SK-N-SH treated with all-trans-retinoic acid at 6 μM for 48 hours (cell line): ENCODE measurements at regions not wholly inside any gene's neighbourhood (a gene's known extent, or its start where the extent isn't known, plus 50 kb on each side); places are given as distances from the start of the nearest gene placed in this dataset.

ENCODE experiments used
- ATAC-seq: fragments of 200-7000 bp; cut with Tn5 transposase; 3 replicates; pipeline ENCODE4 v1.9.1; 2020; ENCODE audit warnings: mild to moderate bottlenecking, moderate library complexity
- ARNTL ChIP-seq: fragments of 450-650 bp; formaldehyde crosslinking; IDR thresholded peaks from 2 replicates; pipeline ENCODE4 v1.5.0; 2020; ENCODE audit warnings: low read depth, mild to moderate bottlenecking, moderate library complexity, borderline replicate concordance
- BACH2 ChIP-seq: fragments of 250-450 bp; sonication (Bioruptor Pico); IDR thresholded peaks from 2 replicates; pipeline ENCODE4 v1.9.0; 2021; ENCODE audit warnings: mild to moderate bottlenecking, borderline replicate concordance
- CSDC2 ChIP-seq: fragments of 250-450 bp; sonication (Bioruptor Pico); IDR thresholded peaks from 2 replicates; pipeline ENCODE4 v1.5.0; 2020; ENCODE audit warnings: mild to moderate bottlenecking, moderate library complexity
- ESRRG ChIP-seq: fragments of 250-450 bp; sonication (Bioruptor Pico); IDR thresholded peaks from 2 replicates; pipeline ENCODE4 v1.6.1; 2021; ENCODE audit warnings: mild to moderate bottlenecking
- GLIS3 ChIP-seq: fragments of 250-450 bp; sonication (Bioruptor Pico); IDR thresholded peaks from 2 replicates; pipeline ENCODE4 v1.5.0; 2020; ENCODE audit warnings: mild to moderate bottlenecking, moderate library complexity
- ISL1 ChIP-seq: fragments of 250-450 bp; sonication (Bioruptor Pico); IDR thresholded peaks from 2 replicates; pipeline ENCODE4 v2.1.2; 2022; ENCODE audit warnings: mild to moderate bottlenecking, moderate library complexity
- OSR1 ChIP-seq: fragments of 250-450 bp; sonication (Bioruptor Pico); IDR thresholded peaks from 2 replicates; pipeline ENCODE4 v1.8.0; 2022; ENCODE audit warnings: moderate library complexity, mild to moderate bottlenecking, inconsistent platforms
- PPARA ChIP-seq: fragments of 250-450 bp; sonication (Bioruptor Pico); IDR thresholded peaks from 2 replicates; pipeline ENCODE4 v1.5.0; 2020; ENCODE audit warnings: mild to moderate bottlenecking, borderline replicate concordance
- RARB ChIP-seq: fragments of 250-450 bp; sonication (Bioruptor Pico); IDR thresholded peaks from 2 replicates; pipeline ENCODE4 v1.8.0; 2021; ENCODE audit warnings: mild to moderate bottlenecking, moderate library complexity
- SNAI2 ChIP-seq: fragments of 250-450 bp; sonication (Bioruptor Pico); IDR thresholded peaks from 2 replicates; pipeline ENCODE4 v1.5.0; 2020; ENCODE audit warnings: mild to moderate bottlenecking, moderate library complexity
- TCF4 ChIP-seq: fragments of 250-450 bp; sonication (Bioruptor Pico); IDR thresholded peaks from 2 replicates; pipeline ENCODE4 v1.8.0; 2021; ENCODE audit warnings: mild to moderate bottlenecking, moderate library complexity, borderline replicate concordance
- TOX ChIP-seq: fragments of 250-450 bp; sonication (Bioruptor Pico); IDR thresholded peaks from 2 replicates; pipeline ENCODE4 v1.8.0; 2021; ENCODE audit warnings: mild to moderate bottlenecking, moderate library complexity, borderline replicate concordance
- ZC3H10 ChIP-seq: fragments of 250-450 bp; sonication (Bioruptor Pico); IDR thresholded peaks from 2 replicates; pipeline ENCODE4 v1.5.1; 2021; ENCODE audit warnings: mild to moderate bottlenecking, moderate library complexity
- ZFP3 ChIP-seq: fragments of 250-450 bp; sonication (Bioruptor Pico); IDR thresholded peaks from 2 replicates; pipeline ENCODE4 v1.5.0; 2020; ENCODE audit warnings: mild to moderate bottlenecking, moderate library complexity
- ZFP30 ChIP-seq: fragments of 450-650 bp; formaldehyde crosslinking; IDR thresholded peaks from 2 replicates; pipeline ENCODE4 v1.5.0; 2022; ENCODE audit warnings: mild to moderate bottlenecking, moderate library complexity
- ZNF565 ChIP-seq: fragments of 450-650 bp; formaldehyde crosslinking; conservative IDR thresholded peaks from 2 replicates; pipeline ENCODE4 v1.5.0; 2020; ENCODE audit warnings: low read depth, mild to moderate bottlenecking, moderate library complexity
- ZNF70 ChIP-seq: fragments of 450-650 bp; formaldehyde crosslinking; IDR thresholded peaks from 2 replicates; pipeline ENCODE4 v1.5.0; 2020; ENCODE audit warnings: mild to moderate bottlenecking, moderate library complexity
- ZNF8 ChIP-seq: fragments of 450-650 bp; formaldehyde crosslinking; IDR thresholded peaks from 2 replicates; pipeline ENCODE4 v1.5.0; 2020; ENCODE audit warnings: mild to moderate bottlenecking, moderate library complexity
- TF ChIP-seq, protein P1 (sequence below): fragments of 250-450 bp; sonication (Bioruptor Pico); IDR thresholded peaks from 2 replicates; pipeline ENCODE4 v1.5.1; 2021; ENCODE audit warnings: mild to moderate bottlenecking, moderate library complexity
- TF ChIP-seq, protein P2 (sequence below): fragments of 250-450 bp; sonication (Bioruptor Pico); IDR thresholded peaks from 2 replicates; pipeline ENCODE4 v1.5.1; 2020; ENCODE audit warnings: low read depth, mild to moderate bottlenecking, moderate library complexity
- TF ChIP-seq, protein P3 (sequence below): fragments of 250-450 bp; sonication (Bioruptor Pico); IDR thresholded peaks from 2 replicates; pipeline ENCODE4 v1.8.0; 2021; ENCODE audit warnings: low read depth, mild to moderate bottlenecking, moderate library complexity, borderline replicate concordance
- TF ChIP-seq, protein P4 (sequence below): fragments of 250-450 bp; sonication (Bioruptor Pico); IDR thresholded peaks from 2 replicates; pipeline ENCODE4 v1.5.0; 2020; ENCODE audit warnings: mild to moderate bottlenecking, moderate library complexity

DNA sequence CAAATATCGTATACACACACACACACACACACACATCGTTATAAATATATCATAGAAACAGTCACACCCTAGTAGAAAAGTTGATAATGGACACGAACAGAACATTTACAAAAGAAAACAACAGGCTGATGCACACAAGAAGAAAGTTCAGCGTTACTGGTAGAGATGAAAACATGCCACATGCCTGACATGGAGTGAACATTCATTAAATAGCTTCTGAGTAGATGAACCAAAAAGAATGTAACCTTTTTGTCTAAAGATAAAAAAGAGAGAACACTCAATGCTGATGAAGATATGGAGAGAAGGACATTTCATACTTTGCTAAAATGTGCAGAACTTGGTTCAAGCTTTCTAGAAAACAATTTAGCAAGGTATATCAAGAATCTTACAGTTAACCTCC, 173.4 kb upstream of the KLF14 start:
- TF ChIP-seq ZNF70 (CRISPR knock-in tag) (no peak), ZFP3 (CRISPR knock-in tag) (no peak), SNAI2 (CRISPR knock-in tag) (no peak), TCF4 (CRISPR knock-in tag) (no peak), RARB (CRISPR knock-in tag) (no peak; the same call in 1 of the 2 replicates), OSR1 (CRISPR knock-in tag) (no peak), TOX (CRISPR knock-in tag) (no peak), ISL1 (no peak), ESRRG (CRISPR knock-in tag) (no peak), ZNF565 (CRISPR knock-in tag) (no peak), ZNF8 (CRISPR knock-in tag) (no peak), BACH2 (no peak), CSDC2 (CRISPR knock-in tag) (no peak), PPARA (CRISPR knock-in tag) (no peak)
- TF ChIP-seq, protein P1, sequence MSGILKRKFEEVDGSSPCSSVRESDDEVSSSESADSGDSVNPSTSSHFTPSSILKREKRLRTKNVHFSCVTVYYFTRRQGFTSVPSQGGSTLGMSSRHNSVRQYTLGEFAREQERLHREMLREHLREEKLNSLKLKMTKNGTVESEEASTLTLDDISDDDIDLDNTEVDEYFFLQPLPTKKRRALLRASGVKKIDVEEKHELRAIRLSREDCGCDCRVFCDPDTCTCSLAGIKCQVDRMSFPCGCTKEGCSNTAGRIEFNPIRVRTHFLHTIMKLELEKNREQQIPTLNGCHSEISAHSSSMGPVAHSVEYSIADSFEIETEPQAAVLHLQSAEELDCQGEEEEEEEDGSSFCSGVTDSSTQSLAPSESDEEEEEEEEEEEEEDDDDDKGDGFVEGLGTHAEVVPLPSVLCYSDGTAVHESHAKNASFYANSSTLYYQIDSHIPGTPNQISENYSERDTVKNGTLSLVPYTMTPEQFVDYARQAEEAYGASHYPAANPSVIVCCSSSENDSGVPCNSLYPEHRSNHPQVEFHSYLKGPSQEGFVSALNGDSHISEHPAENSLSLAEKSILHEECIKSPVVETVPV (CRISPR knock-in tag), result no peak
- TF ChIP-seq, protein P2, sequence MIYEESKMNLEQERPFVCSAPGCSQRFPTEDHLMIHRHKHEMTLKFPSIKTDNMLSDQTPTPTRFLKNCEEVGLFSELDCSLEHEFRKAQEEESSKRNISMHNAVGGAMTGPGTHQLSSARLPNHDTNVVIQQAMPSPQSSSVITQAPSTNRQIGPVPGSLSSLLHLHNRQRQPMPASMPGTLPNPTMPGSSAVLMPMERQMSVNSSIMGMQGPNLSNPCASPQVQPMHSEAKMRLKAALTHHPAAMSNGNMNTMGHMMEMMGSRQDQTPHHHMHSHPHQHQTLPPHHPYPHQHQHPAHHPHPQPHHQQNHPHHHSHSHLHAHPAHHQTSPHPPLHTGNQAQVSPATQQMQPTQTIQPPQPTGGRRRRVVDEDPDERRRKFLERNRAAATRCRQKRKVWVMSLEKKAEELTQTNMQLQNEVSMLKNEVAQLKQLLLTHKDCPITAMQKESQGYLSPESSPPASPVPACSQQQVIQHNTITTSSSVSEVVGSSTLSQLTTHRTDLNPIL (CRISPR knock-in tag), result no peak
- TF ChIP-seq, protein P3, sequence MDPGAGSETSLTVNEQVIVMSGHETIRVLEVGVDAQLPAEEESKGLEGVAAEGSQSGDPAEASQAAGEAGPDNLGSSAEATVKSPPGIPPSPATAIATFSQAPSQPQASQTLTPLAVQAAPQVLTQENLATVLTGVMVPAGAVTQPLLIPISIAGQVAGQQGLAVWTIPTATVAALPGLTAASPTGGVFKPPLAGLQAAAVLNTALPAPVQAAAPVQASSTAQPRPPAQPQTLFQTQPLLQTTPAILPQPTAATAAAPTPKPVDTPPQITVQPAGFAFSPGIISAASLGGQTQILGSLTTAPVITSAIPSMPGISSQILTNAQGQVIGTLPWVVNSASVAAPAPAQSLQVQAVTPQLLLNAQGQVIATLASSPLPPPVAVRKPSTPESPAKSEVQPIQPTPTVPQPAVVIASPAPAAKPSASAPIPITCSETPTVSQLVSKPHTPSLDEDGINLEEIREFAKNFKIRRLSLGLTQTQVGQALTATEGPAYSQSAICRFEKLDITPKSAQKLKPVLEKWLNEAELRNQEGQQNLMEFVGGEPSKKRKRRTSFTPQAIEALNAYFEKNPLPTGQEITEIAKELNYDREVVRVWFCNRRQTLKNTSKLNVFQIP (CRISPR knock-in tag), result no peak
- TF ChIP-seq, all 23 proteins: peak for 0
- no peak for ATAC-seq

DNA sequence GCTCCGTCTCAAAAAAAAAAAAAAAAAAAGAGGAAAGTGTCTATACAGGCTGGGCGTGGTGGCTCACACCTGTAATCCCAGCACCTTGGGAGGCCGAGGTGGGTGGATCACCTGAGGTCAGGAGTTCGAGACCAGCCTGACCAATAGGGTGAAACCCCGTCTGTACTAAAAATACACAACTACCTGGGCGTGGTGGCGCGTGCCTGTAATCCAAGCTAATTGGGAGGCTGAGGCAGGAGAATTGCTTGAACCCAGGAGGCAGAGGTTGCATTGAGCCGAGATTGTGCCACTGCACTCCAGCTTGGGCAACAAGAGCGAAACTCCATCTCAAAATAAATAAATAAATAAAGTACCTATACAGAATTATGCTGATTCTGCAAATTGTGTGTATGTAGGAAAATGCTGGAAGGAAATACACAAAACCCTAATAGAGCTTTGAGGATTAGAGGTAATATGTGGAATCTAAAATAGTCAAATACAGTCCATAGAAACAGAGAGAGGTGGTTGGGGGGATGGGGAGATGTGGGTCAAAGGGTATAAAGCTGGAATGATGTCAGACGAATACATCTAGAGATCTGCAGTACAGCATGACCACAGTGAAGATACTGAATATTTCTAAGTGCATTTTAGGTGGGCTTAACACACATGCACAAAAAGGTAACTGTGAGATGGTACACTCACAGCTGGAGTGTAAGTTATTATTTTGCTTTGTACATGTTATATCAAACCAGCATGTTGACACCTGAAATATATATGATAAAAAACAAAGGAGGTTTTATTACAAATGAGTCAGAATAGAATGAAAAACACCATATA, 174.5 kb upstream of the KLF14 start:
- no peak for ATAC-seq
- TF ChIP-seq ZNF8 (CRISPR knock-in tag) (no peak), ESRRG (CRISPR knock-in tag) (no peak), TCF4 (CRISPR knock-in tag) (no peak), ARNTL (CRISPR knock-in tag) (no peak), TOX (CRISPR knock-in tag) (no peak), RARB (CRISPR knock-in tag) (no peak), PPARA (CRISPR knock-in tag) (no peak), ISL1 (no peak), ZC3H10 (CRISPR knock-in tag) (no peak), CSDC2 (CRISPR knock-in tag) (no peak), OSR1 (CRISPR knock-in tag) (no peak), ZFP3 (CRISPR knock-in tag) (no peak), GLIS3 (CRISPR knock-in tag) (no peak), ZNF70 (CRISPR knock-in tag) (no peak), BACH2 (no peak), SNAI2 (CRISPR knock-in tag) (no peak), ZFP30 (CRISPR knock-in tag) (no peak)
- TF ChIP-seq, protein P1 (CRISPR knock-in tag), result no peak
- TF ChIP-seq, protein P2 (CRISPR knock-in tag), result no peak
- TF ChIP-seq, protein P4, sequence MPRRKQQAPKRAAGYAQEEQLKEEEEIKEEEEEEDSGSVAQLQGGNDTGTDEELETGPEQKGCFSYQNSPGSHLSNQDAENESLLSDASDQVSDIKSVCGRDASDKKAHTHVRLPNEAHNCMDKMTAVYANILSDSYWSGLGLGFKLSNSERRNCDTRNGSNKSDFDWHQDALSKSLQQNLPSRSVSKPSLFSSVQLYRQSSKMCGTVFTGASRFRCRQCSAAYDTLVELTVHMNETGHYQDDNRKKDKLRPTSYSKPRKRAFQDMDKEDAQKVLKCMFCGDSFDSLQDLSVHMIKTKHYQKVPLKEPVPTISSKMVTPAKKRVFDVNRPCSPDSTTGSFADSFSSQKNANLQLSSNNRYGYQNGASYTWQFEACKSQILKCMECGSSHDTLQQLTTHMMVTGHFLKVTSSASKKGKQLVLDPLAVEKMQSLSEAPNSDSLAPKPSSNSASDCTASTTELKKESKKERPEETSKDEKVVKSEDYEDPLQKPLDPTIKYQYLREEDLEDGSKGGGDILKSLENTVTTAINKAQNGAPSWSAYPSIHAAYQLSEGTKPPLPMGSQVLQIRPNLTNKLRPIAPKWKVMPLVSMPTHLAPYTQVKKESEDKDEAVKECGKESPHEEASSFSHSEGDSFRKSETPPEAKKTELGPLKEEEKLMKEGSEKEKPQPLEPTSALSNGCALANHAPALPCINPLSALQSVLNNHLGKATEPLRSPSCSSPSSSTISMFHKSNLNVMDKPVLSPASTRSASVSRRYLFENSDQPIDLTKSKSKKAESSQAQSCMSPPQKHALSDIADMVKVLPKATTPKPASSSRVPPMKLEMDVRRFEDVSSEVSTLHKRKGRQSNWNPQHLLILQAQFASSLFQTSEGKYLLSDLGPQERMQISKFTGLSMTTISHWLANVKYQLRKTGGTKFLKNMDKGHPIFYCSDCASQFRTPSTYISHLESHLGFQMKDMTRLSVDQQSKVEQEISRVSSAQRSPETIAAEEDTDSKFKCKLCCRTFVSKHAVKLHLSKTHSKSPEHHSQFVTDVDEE (CRISPR knock-in tag), result no peak
